Choroid plexus epithelial cell (primary cell): ENCODE measurements at regions not wholly inside any gene's neighbourhood (a gene's known extent, or its start where the extent isn't known, plus 50 kb on each side); places are given as distances from the start of the nearest gene placed in this dataset.
A peak's percentile ranks its signal among the peaks of the same experiment; 100 is the strongest.

Source experiments
- DNase-seq: peaks from one replicate; pipeline ENCODE4 v3.0.0-alpha.2; 2010; ENCODE audit warnings: low read depth
- H3K4me3 ChIP-seq: 2 replicates; pipeline ENCODE4 v1.5.1; 2011; ENCODE audit warnings: low read depth, mild to moderate bottlenecking, control low read depth, low read length, moderate library complexity
- TF ChIP-seq, protein P1 (sequence below): conservative IDR thresholded peaks from 2 replicates; pipeline ENCODE4 v1.5.1; 2011; ENCODE audit warnings: low read depth, mild to moderate bottlenecking, control low read depth, inconsistent platforms, low read length, moderate library complexity

DNA sequence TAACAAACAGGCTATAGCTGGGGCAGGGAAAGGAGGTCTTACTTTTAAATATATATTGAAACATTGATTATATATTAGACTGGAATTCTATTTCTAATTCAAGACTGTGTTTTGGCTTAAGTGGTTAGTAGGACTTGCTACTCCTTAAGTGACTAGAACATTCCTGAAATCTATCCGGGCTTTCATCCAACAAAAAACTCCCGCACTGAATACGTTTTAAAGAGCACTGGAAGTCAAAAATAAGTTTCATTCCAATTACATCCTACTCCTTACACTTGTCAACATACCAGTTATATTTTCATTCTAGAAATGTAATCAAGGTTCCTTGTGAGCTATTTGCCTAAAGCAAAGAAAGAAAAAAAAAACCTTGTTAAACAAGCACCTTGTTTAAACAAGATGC lies 204.6 kb downstream of the SP3 start:
- TF ChIP-seq, protein P1, sequence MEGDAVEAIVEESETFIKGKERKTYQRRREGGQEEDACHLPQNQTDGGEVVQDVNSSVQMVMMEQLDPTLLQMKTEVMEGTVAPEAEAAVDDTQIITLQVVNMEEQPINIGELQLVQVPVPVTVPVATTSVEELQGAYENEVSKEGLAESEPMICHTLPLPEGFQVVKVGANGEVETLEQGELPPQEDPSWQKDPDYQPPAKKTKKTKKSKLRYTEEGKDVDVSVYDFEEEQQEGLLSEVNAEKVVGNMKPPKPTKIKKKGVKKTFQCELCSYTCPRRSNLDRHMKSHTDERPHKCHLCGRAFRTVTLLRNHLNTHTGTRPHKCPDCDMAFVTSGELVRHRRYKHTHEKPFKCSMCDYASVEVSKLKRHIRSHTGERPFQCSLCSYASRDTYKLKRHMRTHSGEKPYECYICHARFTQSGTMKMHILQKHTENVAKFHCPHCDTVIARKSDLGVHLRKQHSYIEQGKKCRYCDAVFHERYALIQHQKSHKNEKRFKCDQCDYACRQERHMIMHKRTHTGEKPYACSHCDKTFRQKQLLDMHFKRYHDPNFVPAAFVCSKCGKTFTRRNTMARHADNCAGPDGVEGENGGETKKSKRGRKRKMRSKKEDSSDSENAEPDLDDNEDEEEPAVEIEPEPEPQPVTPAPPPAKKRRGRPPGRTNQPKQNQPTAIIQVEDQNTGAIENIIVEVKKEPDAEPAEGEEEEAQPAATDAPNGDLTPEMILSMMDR, result no peak
- DNase-seq, result peak; percentile 42
- no peak overlapping the region for H3K4me3 ChIP-seq

DNA sequence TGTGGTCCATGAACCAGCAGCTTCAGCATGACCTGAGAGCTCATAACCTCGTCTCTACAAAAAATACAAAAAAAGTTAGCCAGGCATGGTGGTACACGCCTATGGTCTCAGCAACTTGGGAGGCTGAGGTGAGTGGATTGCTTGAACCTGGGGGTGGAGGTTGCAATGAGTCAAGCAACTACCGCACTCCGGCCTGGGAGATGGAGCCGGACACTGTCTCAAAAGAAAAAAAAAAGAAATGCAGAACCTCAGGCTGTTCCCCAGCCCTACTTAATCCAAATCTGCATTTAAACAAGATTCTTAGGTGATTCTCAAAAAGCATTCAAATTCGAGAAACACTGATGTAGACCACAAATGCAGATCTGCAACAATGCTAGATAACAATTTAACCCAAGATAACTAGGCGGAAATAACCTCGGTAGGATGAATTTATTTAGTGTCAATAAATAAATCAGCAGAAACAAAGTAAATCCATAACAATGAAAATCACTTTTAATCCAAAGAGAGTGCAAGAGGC lies 203.5 kb downstream of the SP3 start:
- no peak overlapping the region for H3K4me3 ChIP-seq
- TF ChIP-seq, protein P1, result no peak
- DNase-seq, result no peak

DNA sequence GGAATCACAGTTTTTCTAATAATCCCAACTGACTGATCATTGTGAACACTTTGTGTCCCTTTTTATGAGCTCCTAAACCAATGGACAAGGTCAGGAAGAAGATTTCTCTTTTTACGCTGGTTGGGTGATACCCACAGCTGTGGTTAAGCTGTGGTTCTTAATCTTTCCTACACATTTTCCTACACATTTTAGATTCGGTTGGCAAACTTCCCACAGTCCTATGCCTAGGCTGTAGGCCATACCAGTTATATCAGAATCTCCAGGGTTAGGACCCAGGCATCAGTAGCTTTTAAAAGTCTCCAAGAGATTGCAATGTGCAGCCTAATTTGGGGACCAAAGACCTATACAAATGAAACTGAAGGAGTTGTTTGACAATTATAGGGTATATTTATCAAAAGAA lies 203.0 kb downstream of the SP3 start:
- no peak for DNase-seq
- TF ChIP-seq, protein P1, result no peak
- H3K4me3 ChIP-seq, result no peak overlapping the region

DNA sequence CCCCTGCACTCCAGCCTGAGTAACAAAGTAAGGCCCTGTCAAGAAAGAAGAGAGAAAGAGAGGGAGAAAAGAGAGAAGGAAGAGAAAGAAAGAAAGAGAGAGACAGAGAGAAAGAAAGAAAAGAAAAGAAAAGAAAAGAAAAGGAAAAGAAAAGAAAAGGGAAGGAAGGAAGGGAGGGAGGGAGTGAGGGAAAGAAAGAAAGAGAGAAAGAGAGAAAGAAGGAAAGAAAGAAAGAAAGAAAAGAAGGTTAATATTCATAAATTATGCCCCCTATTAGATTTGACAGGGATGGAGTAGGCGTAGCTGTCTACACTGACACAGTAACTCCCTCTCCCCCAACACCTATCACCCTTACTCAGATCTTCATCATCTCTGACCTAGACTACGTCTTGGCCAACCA lies 202.3 kb downstream of the SP3 start:
- no peak for DNase-seq
- no peak overlapping the region for H3K4me3 ChIP-seq
- TF ChIP-seq, protein P1, result no peak

DNA sequence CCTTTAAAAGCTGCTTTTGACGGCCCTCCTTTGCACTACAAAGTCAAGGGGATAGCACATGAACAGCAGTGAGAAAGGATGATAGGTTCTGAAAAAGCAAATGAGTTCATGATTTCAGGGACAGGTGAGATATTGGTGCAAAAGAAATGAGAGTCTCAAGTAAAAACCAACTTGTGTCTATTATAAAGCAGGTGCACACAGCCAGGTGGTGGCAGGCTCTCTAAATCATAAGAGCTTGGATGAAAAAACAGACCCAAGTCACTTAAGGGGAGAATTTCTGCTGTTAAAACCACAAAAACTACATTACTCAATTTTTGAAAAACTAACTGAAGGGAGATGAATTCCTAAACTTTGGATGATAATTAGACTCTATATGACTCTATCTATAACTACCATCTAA lies 201.5 kb downstream of the SP3 start:
- DNase-seq, result no peak
- TF ChIP-seq, protein P1, result no peak
- H3K4me3 ChIP-seq, result no peak overlapping the region

DNA sequence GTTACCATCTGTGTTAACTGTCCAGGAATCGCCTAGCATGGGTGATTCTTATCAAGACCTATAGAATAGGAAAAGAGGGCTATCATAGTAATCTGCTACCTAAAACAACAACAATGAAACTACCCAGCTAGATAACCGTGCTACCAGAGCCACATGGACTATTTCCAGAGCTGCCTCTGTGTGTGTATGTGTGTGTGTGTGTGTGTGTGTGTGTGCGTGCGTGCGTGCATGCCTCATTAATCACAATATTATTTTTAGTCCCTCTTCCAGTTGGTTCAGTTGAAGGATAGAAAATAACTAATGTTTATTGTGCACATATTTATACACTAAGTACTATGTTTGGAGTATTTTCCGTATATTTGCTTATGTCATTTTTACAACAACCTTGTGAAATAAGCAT lies 201.1 kb downstream of the SP3 start:
- TF ChIP-seq, protein P1, result no peak
- no peak for DNase-seq
- H3K4me3 ChIP-seq, result no peak overlapping the region

DNA sequence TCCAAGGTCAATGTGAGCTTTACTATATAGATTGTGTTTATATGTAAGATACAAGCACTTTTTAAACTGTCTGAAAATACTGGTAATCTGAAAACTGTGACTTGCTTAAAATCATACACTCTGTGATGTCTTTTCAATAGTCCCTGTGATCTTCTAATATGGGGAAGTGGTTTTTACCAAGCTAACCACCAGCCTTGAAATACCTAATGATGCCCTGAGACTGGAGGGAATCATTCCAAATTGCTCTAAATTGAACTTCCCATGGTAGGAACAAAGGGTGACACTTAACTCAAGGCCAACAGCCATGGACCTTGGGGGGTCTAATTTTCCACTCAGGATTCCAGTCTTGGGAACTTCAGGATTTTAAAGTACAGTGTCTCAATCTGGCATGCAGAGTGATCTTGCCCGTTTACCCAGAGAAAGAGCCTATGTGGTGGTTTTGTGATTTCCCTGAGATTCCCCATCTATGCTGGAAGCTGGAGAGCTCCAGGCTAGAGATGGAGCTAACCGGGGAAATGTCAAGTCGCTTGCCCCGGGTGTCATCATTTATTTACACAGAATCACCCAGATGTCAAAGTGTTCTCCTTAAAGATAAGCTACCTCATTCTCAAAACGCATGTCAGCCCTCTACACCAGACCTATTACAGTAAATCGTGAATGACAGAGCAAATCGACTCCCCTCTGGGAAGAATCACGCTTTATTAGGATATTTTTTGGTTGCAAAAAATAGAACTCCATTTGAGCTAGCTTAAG lies 198.5 kb downstream of the SP3 start:
- no peak for DNase-seq
- no peak overlapping the region for H3K4me3 ChIP-seq
- TF ChIP-seq, protein P1, result no peak
